Naive thymus-derived CD8-positive, alpha-beta T cell (primary cell): ENCODE measurements at regions not wholly inside any gene's neighbourhood (a gene's known extent, or its start where the extent isn't known, plus 50 kb on each side); places are given as distances from the start of the nearest gene placed in this dataset.
"Not testable (repeated sequence)": the region's sequence is repeated elsewhere in the genome, so short reads cannot be mapped to it uniquely, and the experiment has no call there.

Experiments
- ATAC-seq, 2 donors: fragments of 150-1000 bp; cut with Tn5 transposase in 1 of 2; sonication (Bioruptor Pico), chemical (Tn5 transposase) in 1 of 2; 1 replicate in 1 of 2; 2 replicates in 1 of 2; pipeline ENCODE4 v1.10.0; 2021; ENCODE audit warnings: mild to moderate bottlenecking in 2 of 2, moderate library complexity in 2 of 2
- POLR2A ChIA-PET: fragments of 350-600 bp; sonication (Branson Sonifier 250); formaldehyde crosslinking; loops from one replicate; lab custom pipeline; 2021; ENCODE audit warnings: antibody characterized with exemption; lab: Charles Lee
- DNase-seq, 10 donors: peaks; one replicate each; pipeline versions ENCODE4 v3.0.0 to v3.0.0-alpha.2; 2020 to 2022
- H3K27ac Mint-ChIP-seq, 10 donors: one replicate each; pipeline ENCODE4 v1.8.0; 2020 to 2022; ENCODE audit warnings: mild to moderate bottlenecking in 10 of 10, mixed read lengths in 10 of 10, moderate library complexity in 4 of 10, inconsistent platforms in 1 of 10
- H3K27me3 Mint-ChIP-seq, 5 donors: one replicate each; pipeline ENCODE4 v1.8.0; 2021 to 2022; ENCODE audit warnings: mixed read lengths in 5 of 5
- H3K36me3 Mint-ChIP-seq, 3 donors: one replicate each; pipeline ENCODE4 v1.8.0; 2020 to 2022; ENCODE audit warnings: mixed read lengths in 3 of 3, mild to moderate bottlenecking in 2 of 3, inconsistent platforms in 1 of 3
- H3K4me1 Mint-ChIP-seq, 4 donors: one replicate each; pipeline ENCODE4 v1.8.0; 2021 to 2022; ENCODE audit warnings: mixed read lengths in 4 of 4
- H3K4me3 Mint-ChIP-seq, 10 donors: one replicate each; pipeline ENCODE4 v1.8.0; 2020 to 2022; ENCODE audit warnings: mild to moderate bottlenecking in 10 of 10, mixed read lengths in 10 of 10, moderate library complexity in 6 of 10, inconsistent platforms in 1 of 10
- H3K9me3 Mint-ChIP-seq, 9 donors: one replicate each; pipeline ENCODE4 v1.8.0; 2020 to 2022; ENCODE audit warnings: mixed read lengths in 9 of 9, mild to moderate bottlenecking in 3 of 9, inconsistent platforms in 1 of 9, moderate library complexity in 1 of 9

GRCh38 chr4:15168759-15169158, 166.5 kb downstream of the CPEB2 start:
- peaks cover 2 to 9% (median 3%) of the 10 kb centered on the region in 3 donors for H3K36me3 Mint-ChIP-seq

DNA sequence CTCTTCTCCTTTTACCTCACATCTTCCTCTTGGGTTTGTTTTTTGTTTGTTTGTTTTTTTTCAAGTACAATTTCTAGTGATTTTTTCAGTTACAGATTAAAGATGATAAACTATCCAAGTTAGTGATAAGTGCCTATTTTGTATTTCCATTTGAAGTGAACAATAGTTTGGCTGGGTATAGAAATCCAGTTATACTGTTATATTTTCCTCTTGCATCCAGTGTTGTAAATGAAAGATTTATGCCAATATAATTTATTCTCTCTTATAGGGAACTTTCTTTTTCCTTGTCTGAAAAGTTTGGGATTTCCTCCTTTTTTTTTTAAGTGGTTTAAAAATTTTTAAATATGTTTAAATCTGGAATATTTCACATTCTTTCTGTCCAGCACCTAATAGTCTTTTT, 169.4 kb downstream of the CPEB2 start:
- peaks cover 6 to 30% (median 11%) of the 10 kb centered on the region in 9 donors for H3K9me3 Mint-ChIP-seq
- POLR2A ChIA-PET = no interaction called here
- H3K4me3 Mint-ChIP-seq = no peak overlapping the region
- peaks cover 16 to 45% (median 24%) of the 10 kb centered on the region in 5 donors for H3K27me3 Mint-ChIP-seq
- H3K27ac Mint-ChIP-seq = no peak overlapping the region
- ATAC-seq = no peak
- DNase-seq = no peak
- H3K4me1 Mint-ChIP-seq = no peaks in the 10 kb centered on the region
- peaks cover 2 to 9% (median 3%) of the 10 kb centered on the region in 3 donors for H3K36me3 Mint-ChIP-seq

More at GRCh38 chr4:15168759-15169158, 166.5 kb downstream of the CPEB2 start:
- no peak overlapping the region for H3K4me3 Mint-ChIP-seq
- H3K9me3 Mint-ChIP-seq = peaks cover 6 to 30% (median 11%) of the 10 kb centered on the region in 9 donors
- H3K4me1 Mint-ChIP-seq = no peaks in the 10 kb centered on the region
- POLR2A ChIA-PET = no interaction called here
- DNase-seq = no peak
- H3K27me3 Mint-ChIP-seq = peaks cover 16 to 30% (median 18%) of the 10 kb centered on the region in 5 donors
- no peak overlapping the region for H3K27ac Mint-ChIP-seq
- ATAC-seq = no peak

GRCh38 chr4:15173251-15173650, 171.0 kb downstream of the CPEB2 start:
- H3K9me3 Mint-ChIP-seq = peaks cover 6 to 30% (median 11%) of the 10 kb centered on the region in 9 donors
- H3K4me3 Mint-ChIP-seq = no peak overlapping the region
- no peak overlapping the region for H3K27ac Mint-ChIP-seq
- ATAC-seq (no peak), DNase-seq (no peak)
- peaks cover 2 to 9% (median 3%) of the 10 kb centered on the region in 3 donors for H3K36me3 Mint-ChIP-seq
- no peaks in the 10 kb centered on the region for H3K4me1 Mint-ChIP-seq
- POLR2A ChIA-PET = no interaction called here
- peaks cover 15 to 38% (median 21%) of the 10 kb centered on the region in 5 donors for H3K27me3 Mint-ChIP-seq

GRCh38 chr4:15174168-15174567, 171.9 kb downstream of the CPEB2 start:
- DNase-seq, H3K4me3 Mint-ChIP-seq, ATAC-seq, H3K36me3 Mint-ChIP-seq, H3K4me1 Mint-ChIP-seq, H3K27ac Mint-ChIP-seq, POLR2A ChIA-PET: not testable (repeated sequence)
- peaks cover 12 to 33% (median 17%) of the 10 kb centered on the region in 5 donors for H3K27me3 Mint-ChIP-seq
- H3K9me3 Mint-ChIP-seq = peaks cover 6 to 30% (median 11%) of the 10 kb centered on the region in 9 donors

GRCh38 chr4:15179842-15180241, 177.6 kb downstream of the CPEB2 start:
- peaks cover 0 to 16% (median 2%) of the 10 kb centered on the region in 5 donors for H3K27me3 Mint-ChIP-seq
- H3K36me3 Mint-ChIP-seq, H3K4me3 Mint-ChIP-seq, H3K9me3 Mint-ChIP-seq, ATAC-seq, POLR2A ChIA-PET, H3K27ac Mint-ChIP-seq, H3K4me1 Mint-ChIP-seq, DNase-seq: not testable (repeated sequence)

DNA sequence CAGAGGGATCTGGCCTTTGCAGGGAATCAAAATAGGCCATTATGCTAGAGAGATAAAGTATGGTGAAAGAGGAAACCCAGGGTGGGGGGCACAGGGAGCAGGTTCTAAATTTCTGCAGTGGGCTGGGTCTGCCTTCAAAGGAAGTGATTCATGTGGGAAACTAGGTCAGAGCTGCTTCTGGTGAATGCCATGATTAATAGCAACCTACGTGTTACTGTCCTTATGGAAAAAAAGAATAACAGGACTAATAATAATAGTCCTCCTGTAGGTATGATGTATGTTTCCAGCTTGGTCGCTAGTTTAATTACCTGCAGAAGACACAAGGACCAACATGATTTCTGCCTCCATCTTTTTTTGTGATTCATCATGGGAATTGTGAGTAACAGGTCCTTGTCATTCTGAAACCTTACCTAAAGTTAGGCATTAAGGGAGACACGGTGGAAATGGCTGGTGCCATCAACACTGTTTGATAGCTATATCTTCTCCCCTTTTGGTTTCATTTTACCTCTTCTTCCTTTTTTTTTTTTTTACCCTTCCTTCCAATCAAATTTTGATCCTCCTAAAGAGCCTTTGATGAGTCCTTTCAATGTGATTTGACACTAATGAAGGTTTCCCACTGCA, 180.4 kb downstream of the CPEB2 start:
- H3K36me3 Mint-ChIP-seq = no peaks in the 10 kb centered on the region
- H3K4me1 Mint-ChIP-seq = peaks cover 0 to 3% (median under 1%) of the 10 kb centered on the region in 4 donors
- peaks cover 0 to 10% (median 0%) of the 10 kb centered on the region in 5 donors for H3K27me3 Mint-ChIP-seq
- no peak for DNase-seq
- no peak overlapping the region for H3K27ac Mint-ChIP-seq
- H3K9me3 Mint-ChIP-seq = no peaks in the 10 kb centered on the region
- no peak for ATAC-seq
- H3K4me3 Mint-ChIP-seq = no peak overlapping the region
- POLR2A ChIA-PET = no interaction called here

DNA sequence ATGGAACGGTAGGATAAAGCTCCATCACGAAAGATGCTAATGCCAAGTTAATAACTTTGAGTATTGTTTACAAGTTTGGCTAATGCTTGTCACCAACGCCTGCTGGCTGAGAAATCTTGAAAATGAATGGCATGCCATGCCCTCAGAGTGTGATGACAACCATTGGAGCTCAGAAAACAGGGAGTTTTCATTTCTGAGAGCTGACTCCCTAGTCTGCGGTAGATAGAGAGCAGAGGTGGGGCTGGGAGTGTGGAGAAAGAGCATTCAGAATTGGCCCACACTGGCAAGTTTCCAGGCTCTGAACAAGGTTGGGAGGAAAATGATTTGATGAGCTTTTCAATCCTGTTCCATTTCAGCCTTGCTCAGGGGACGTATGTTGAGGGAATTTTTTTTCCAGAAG, 183.9 kb downstream of the CPEB2 start:
- DNase-seq (no peak), ATAC-seq (no peak)
- no peaks in the 10 kb centered on the region for H3K9me3 Mint-ChIP-seq
- H3K27ac Mint-ChIP-seq = no peak overlapping the region
- no peak overlapping the region for H3K4me3 Mint-ChIP-seq
- H3K36me3 Mint-ChIP-seq = no peaks in the 10 kb centered on the region
- POLR2A ChIA-PET = no interaction called here
- H3K27me3 Mint-ChIP-seq = peaks cover 0 to 10% (median 0%) of the 10 kb centered on the region in 5 donors
- peaks cover 0 to 6% (median 3%) of the 10 kb centered on the region in 4 donors for H3K4me1 Mint-ChIP-seq

GRCh38 chr4:15186806-15187205, 184.5 kb downstream of the CPEB2 start:
- no peak for ATAC-seq
- Mint-ChIP-seq H3K4me3 (no peak overlapping the region), H3K4me1 (peaks cover 0 to 6% (median 3%) of the 10 kb centered on the region in 4 donors), H3K27me3 (peaks cover 0 to 10% (median 0%) of the 10 kb centered on the region in 5 donors), H3K9me3 (no peaks in the 10 kb centered on the region), H3K36me3 (no peaks in the 10 kb centered on the region), H3K27ac (no peak overlapping the region)
- POLR2A ChIA-PET = no interaction called here
- DNase-seq = no peak

DNA sequence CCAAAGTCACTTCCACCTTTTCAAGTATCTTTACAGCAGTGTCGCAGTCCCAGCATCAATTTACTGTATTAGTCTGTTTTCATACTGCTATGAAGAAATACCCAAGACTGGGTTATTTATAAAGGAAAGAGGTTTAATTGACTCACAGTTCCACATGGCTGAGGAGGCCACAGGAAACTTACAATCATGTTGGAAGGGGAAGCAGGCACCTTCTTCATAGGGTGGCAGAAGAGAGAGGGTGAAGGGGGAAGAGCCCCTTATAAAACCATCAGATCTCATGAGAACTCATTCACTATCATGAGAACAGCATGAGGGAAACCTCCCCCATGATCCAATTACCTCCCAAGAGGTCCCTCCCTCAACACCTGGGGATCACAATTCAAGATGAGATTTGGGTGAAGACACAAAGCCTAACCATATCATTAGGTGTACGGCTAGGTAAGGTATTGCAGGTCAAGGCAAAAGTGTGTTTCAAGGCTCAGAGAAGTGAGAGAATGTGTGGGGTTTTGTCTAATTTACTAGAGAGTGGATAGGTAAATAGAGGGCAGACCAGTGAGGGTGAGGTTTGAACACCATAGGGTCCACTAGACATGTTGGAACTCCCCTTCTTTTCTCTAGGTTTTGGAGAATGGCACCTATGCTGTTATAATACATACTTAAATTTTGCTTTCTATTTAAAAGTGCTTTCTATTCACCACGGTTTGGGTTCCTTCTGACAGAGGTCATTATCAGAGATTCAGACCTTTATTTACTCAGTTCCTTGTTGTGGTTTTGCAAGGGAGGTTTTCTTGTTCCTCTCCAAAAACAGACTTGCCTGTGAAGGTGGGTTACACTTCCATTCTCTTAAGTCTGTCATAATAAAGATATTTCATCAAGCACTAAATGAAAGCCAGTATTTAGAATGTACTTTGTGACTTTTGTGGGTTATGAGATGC, 186.6 kb downstream of the CPEB2 start:
- H3K27me3 Mint-ChIP-seq = peaks cover 0 to 6% (median 0%) of the 10 kb centered on the region in 5 donors
- ATAC-seq = no peak

GRCh38 chr4:15194520-15194919, 192.2 kb downstream of the CPEB2 start:
- POLR2A ChIA-PET = no interaction called here
- Mint-ChIP-seq H3K27me3 (peaks cover 0 to 4% (median 0%) of the 10 kb centered on the region in 5 donors), H3K36me3 (no peaks in the 10 kb centered on the region)

More for the DNA sequence above, 186.6 kb downstream of the CPEB2 start:
- Mint-ChIP-seq H3K9me3 (no peaks in the 10 kb centered on the region), H3K36me3 (no peaks in the 10 kb centered on the region), H3K4me3 (no peak overlapping the region), H3K4me1 (peaks cover 0 to 6% (median 0%) of the 10 kb centered on the region in 4 donors), H3K27ac (no peak overlapping the region)
- POLR2A ChIA-PET = no interaction called here
- no peak for DNase-seq

GRCh38 chr4:15197005-15197404, 194.7 kb downstream of the CPEB2 start:
- POLR2A ChIA-PET = no interaction called here
- no peaks in the 10 kb centered on the region for H3K36me3 Mint-ChIP-seq
- H3K9me3 Mint-ChIP-seq = no peaks in the 10 kb centered on the region
- no peak overlapping the region for H3K27ac Mint-ChIP-seq
- ATAC-seq (no peak), DNase-seq (no peak)
- H3K4me1 Mint-ChIP-seq = no peaks in the 10 kb centered on the region
- peaks cover 0 to 6% (median 0%) of the 10 kb centered on the region in 5 donors for H3K27me3 Mint-ChIP-seq
- H3K4me3 Mint-ChIP-seq = no peak overlapping the region

More at GRCh38 chr4:15194520-15194919, 192.2 kb downstream of the CPEB2 start:
- no peak overlapping the region for H3K27ac Mint-ChIP-seq
- DNase-seq (no peak), ATAC-seq (no peak)
- H3K4me1 Mint-ChIP-seq = no peaks in the 10 kb centered on the region
- no peak overlapping the region for H3K4me3 Mint-ChIP-seq
- no peaks in the 10 kb centered on the region for H3K9me3 Mint-ChIP-seq

DNA sequence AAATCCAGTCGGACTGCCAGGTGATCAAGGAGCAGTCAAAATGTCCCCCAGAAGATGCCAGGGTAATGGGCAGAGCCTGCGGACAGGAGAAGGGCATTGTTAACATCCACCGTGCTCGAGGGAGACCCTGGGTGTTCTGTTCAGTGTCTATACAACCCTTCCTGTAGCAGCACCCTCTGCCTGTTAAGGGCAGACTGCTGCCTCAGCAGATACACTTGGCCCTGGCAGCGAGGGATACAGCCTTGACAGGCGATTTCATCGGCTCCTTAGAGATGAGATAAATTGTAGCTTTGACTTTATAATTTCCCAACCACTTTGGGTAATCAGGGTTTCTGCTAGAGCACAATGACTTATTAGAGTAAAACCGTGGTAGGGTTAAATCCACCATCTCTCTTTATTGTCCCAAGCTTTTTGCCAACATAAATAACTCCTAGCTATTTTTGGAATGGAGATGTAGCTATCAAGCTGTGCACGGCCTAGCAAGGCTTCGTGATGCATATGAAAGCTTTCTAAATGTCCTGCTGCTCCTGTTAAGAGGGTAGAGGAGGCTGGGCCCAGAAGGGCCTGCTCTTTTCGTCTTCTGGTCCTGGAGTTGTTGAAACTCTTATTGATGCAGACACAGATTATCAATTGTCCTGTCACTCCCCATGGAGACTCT, 195.9 kb downstream of the CPEB2 start:
- no peak for ATAC-seq
- Mint-ChIP-seq H3K4me3 (no peak overlapping the region), H3K27ac (no peak overlapping the region), H3K4me1 (no peaks in the 10 kb centered on the region), H3K36me3 (no peaks in the 10 kb centered on the region), H3K27me3 (peaks cover 0 to 6% (median 4%) of the 10 kb centered on the region in 5 donors), H3K9me3 (peaks cover 0 to under 1% (median 0%) of the 10 kb centered on the region in 9 donors)
- POLR2A ChIA-PET = no interaction called here
- DNase-seq = peak in 1 of 10 donors; percentile 4
